ENCODE measurements at regions not wholly inside any gene's neighbourhood (a gene's known extent, or its start where the extent isn't known, plus 50 kb on each side); places are given as distances from the start of the nearest gene placed in this dataset.

DNA sequence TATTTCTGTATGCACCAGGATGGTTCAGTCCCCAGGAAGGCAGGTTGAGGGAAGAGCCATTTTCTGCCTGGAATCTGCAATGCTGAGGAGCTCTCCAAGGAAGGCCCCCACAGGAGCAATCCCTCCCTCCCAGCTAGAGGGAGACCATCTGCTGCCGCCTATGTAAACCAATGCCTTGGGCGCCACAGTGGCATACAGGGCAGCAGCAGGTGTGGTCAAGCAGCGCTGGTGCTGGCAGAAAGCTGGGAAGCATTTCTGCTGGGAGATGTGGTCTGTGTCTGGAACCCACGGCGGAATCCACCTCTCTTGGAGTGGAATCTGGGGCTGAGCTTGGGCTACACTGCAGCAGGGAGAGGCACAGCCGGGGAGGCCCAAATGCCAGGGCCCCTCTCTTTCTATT, 283.3 kb downstream of the RRAGC start:
- DNase-seq (ENCODE audit: low spot score), result no peak

DNA sequence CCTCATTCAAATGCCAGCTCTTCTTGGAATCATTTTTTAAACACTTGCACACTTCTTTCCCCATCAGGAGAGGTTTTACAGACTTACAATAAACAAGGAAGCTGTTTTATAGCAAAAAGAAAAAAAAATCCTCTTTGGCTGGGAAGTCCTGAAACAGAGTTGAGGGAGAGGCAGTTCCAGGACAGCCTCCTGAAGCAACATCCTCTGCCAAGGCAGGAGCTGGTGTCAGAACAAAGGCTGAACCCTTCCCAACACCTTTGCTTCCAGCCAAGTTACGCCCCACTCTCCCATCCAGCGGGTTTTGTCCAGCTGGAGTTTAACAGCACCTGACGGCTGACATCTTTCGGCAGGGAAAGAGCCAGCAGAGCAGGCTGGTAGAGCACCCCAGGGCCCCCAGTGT, 287.8 kb downstream of the RRAGC start:
- DNase-seq (ENCODE audit: low spot score), result no peak

DNA sequence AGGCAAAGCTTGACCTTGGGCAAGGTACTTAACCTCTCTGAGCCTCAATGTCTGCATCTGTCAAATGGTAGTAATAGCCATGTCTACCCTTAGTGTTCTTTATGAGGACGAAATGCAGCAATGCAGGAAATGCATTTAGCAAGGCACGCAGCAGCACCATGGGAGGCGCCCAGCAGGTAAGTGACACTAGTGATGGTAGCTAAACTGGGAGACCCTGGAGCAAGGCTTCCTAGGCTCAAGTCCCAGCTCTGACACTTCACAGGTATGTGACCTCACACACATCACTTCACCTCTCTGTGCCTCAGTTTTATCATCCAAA, 289.0 kb downstream of the RRAGC start:
- DNase-seq (ENCODE audit: low spot score), result no peak

DNA sequence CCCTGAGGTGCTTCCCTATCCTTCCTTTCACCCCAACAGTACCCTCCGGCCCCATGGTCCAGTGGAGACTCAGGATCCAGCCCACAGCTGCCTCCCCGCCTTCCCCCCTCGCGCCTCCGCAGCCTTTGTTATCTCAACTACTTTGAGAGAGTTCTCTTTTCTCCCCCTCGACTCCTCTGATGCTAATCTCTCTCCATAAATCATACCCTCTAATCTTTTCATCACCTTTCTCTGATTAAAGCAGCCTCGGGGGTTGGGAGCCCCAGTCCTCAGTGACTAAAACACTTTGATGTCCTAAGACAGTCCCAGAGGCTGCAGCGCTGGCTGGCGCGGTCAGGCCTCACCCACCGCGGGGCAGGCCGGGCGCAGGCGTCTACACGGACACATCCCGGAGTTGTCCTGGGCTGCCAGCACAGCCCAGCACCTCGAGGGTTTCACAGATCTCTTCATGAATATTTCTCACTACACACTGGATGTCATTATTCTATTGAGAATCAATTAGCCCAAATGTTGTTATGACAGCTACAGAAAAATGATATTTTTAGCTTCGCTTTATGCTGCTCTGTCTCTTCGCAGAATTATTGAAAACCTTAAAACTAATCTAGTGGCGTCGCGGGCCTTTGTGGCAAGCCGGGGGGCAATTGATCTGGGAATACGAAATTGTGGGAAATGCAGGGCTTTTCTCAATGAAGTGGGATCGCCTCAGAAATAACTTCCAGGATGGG, 289.5 kb downstream of the RRAGC start:
- DNase-seq (ENCODE audit: low spot score), result no peak

DNA sequence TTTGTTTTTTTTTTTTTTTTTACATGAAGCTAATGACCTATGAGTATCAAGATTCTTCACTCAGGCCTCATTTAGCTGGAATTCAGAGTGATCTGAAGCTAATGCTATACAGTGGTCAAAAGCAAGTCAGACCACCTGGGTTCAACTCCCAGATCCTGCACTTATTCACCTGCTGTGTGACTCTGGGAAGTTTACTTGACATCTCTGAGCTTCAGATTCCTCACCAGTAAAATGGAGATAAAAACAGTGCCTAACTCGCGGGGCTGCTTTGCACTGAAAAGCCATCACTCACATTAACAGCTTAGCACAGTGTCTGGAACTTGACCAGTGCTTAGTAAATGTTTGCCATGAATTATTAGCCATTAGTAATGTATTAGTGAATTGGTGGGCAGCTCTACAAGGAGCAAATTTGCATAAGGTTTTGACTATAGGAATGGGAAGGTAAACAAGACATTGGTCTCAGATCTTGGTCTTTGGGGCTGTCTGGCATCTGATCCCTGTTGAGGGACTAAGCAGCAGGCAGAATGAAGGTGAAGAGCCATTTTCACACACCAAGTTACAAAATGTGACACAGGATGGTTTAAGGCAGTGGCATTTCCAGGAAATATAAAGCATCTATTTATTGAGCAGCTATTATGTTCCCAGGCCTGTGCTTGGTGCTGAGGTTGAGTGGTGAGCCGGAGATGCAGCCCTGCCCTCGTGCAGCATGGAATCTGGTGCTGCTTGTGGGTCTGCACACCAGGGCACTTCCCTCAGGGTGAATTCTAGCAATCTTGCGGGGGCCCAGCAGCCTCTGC, 291.3 kb downstream of the RRAGC start:
- DNase-seq (ENCODE audit: low spot score), result no peak

DNA sequence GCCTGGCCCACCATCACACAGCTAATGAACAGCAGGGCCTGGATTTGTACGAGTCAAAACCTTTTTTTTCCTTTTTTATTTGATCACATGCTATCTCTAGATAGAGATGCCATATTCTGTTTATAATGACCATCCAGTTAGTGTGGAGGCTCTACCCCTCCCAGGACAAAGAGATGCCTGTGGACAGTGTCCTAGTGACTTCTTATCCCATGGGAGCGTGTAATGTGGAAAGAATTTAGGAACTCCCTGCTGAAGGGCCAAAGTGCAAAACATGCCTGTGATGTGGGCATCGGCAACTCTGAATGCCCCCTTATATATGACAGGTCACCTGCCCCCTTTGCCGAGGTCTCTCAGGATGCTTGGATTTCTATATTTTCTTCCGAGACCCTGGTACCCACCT, 292.2 kb downstream of the RRAGC start:
- no peak for DNase-seq (ENCODE audit: low spot score)

DNA sequence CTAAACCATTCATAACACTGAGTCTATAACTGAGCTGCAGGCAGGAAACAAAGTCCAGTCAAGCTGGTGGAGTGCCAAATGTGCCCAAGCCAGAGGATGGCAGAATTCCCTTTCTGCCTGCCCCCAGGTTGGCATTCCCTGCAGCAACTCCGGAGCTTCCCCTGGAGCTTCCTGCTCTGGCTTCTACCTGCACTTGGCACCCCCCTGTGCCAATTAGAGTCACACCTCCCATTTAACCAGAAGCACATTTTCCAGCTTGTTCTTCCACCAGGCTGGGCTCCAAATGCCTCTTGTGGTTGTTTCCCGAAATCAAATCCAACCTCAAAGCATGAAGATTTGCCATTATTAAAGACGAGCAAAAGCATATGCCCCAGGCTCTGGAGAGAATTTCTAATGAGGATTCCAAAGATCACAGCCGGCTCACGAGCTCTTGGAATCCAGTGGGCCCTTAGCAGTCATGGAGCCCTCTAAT, 294.5 kb downstream of the RRAGC start:
- no peak for DNase-seq (ENCODE audit: low spot score)

DNA sequence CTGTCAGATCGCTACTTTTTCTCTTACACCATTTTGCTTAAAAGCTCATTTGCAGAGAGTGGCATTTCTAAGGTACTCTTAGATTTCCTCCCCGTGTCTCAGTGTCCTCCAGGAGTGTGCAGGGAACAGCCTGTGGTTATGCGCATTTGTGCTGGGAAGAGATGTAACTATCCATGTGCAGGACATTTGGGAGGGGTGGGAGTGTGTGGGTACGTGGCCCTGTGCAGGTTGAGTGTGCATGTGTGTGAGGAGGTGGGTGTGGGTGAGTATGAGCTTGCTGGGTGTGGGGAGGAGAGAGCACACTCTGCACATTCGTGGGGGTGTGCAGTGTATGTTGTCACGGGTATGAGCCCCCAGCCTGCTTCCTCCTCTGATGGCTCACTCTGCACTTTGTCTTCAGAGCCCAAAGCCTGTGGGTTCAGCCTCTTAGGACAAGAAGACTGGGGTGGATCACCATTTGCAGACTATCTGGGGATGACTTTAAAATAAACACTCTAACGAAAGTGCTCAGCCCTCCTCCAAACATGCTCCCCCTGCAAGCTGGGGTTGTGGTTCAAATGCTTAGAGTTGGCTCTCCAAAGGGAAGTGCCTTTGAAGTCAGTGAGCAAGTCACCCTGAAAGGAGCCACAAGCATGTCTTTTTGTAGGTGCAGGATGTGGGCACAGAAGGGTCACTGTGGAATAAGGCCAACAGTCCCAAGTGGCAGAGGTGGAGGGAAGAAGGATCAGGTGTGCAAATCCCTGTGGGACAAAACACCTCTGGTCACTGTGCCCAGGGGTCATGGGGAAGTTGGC, 295.4 kb downstream of the RRAGC start:
- DNase-seq (ENCODE audit: low spot score), result no peak

DNA sequence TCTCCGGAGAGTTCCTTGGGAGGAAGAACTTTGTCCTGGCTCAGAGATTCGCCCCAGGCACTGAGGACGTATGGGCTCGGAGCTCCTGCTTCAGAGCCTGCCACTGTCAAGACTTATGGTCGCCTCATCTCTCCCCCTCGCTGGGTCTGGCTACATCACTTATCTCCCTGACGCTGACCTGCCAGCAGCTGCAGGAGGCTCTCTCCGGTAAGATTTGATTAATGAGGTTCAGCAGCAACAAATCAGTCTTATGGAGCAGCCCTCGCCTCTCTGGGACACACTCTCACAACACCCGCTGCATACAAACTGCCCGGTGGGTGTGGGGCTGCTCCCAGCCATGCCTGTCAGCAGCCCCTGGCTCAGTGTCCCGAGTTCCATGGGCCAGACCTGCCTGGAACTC, 297.8 kb downstream of the RRAGC start:
- no peak for DNase-seq (ENCODE audit: low spot score)

DNA sequence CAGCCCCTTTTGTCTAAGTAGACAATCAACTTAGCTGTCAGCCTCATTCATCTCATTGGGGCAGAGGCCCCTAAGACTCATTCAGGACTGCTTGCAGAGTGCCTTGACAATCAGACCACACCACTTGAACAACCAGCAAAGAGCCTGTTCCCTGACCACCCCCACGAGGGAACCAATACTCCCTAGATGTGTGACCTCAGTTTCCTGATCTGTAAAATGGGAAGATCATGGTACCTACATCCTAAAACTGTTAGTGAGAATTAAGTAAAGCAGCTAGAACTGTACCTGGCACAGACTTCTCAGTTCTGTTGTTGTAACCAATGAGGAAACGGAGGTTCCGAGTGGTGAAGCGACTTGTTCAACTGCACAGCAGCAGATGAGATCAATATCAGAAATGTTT, 298.5 kb downstream of the RRAGC start:
- DNase-seq (ENCODE audit: low spot score), result no peak

DNA sequence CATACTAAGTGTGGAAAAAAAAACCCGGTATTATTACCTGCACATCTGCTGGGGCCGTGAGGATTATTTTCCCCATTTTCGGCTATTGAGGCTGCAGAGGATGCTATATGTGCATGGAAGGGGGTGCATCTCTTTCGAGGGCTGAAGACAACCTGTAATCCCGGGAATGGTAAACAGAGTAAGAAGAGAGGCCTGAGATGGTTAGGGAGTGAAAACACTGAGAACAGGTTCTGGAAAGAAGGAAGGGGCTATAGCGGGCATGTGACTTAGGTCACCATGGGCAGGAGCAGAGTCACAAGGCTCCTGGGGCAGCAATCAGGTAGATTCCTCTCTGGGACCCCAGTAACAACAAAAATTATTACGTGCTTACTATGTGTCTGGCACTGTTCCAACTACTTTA, 299.1 kb downstream of the RRAGC start:
- no peak for DNase-seq (ENCODE audit: low spot score)

DNA sequence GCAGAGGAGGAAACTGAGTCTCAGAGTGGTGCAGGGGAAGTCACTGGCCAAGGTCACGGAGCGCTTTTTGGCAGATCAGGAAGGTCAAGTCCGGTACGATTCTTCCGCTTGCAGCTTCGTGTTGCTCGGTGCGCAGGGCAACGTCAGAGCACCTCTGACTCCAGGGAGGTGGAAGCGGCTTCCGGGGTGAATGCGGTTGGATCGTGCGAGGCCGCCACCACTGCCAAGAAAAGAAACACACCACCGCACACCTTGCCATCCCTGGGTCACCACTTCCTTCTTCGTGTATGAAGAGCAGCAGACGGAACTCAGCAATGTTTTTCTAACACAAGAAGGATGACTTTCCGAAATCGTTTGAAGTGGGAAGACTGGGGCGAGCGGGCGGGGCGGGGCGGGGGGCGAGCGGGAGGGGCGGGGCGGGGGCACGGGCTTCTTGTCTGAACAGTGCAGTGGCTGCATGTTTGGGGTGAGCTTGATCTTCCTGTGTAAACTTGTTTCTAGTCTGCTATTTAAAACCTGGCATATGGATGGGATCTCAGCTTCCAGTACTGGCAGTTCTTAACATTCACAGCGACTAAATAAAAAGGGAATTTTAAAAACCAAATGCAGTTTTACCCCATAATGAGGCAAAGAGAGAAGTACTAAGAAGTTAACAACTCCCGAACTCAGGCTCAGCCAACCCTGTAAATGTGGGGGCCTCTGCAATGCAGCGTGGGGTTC, 300.0 kb downstream of the RRAGC start:
- no peak for DNase-seq (ENCODE audit: low spot score)

DNA sequence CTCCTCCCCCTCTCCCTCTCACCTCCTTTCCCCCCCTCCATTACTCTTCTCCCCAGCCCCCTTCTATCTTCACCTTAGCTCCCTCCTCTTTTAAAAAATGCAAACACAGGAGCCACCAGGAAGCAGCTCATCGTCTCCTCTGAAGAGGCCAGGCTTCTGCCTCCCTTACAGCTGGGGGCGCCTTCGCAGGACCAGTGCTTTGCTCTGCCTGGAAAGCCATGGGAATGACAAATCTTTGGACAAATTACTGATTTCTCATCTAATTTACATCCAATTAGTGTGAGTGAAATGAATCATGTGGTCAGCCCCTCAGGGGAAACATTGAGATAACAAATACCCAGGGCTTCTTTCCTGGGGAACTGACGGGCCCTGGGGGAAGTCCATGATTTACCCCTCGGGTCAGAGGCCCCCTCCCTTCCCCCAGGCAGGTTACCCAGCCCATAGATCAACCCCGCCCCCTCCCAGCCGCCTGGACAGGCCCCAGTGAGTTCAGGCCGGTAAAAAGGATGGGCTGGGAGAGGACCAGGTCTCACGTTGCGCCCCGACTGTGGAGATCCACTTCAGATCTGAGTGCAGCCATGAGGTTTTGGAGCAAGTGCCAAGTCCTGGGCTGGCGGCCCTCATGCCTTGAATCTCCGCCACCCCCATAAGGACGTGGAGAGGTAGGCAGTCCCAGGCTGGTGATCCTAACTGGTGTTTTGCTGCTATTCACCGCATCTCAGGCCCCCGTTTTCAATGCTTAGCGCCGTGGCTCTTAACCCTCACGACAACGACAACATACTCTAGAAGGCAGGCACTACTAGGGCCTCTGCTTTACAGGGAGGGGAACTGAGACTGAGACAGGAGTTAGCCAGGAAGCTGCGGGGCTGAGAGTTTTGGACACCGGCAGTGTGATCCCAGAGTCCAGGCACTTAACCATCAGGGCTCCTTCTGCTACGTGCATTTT, 300.8 kb downstream of the RRAGC start:
- no peak for DNase-seq (ENCODE audit: low spot score)

DNA sequence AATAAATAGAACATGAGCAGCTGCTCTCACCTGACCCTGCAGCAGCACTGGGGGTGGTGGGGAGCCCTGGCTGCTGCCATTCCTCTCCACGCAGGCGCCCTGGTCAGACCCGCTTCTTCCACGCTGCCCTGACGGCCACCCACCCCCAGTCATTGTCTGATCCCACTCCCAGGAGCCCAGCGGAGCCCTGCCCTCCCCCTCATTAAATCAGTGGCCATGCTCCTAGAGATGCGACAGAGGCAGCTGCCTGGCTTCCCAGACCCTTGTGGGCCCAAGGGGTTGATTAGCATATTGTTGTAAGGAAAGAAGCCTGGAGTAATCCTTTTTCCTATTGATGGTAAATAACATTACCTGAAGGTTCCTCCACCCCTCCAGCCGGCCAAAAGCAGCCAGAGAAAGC, 301.5 kb downstream of the RRAGC start:
- no peak for DNase-seq (ENCODE audit: low spot score)

DNA sequence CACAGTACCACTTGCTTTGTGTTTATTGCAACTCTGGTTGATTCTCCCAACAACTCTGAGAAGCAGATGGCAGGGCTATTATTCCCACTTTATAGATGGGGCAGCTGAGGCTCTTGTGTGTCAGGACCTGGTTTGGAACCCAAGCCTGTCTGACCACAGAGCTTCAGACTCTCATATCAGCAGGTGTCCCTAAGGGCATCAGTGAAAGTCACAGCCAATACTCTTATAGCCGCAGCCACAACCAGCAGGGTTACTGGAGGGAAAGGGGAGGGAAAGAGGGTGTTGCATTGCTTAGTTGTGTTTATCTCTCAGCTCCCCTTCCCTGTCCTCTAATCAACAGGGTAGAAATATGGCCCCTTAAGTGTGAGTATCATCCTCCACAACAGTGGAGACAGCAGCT, 304.0 kb downstream of the RRAGC start:
- no peak for DNase-seq (ENCODE audit: low spot score)

DNA sequence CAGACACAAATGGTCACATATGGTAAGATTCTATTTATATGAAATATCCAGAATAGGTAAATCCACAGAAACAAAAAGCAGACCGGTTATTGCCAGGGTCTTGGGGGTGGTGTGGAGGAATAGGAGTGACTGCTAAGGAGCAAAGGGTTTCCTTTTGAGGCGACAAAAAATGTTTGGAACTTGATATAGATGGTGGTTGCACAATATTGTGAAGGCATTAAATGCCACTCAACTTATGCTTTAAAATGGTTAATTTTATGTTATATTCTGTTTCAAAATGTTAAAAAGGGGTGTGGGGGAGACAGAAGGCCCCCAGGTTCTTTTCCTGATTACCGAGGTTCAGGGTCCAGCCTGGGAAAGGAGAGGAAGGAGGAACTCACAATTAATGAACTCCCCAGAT, 304.4 kb downstream of the RRAGC start:
- DNase-seq (ENCODE audit: low spot score), result no peak

DNA sequence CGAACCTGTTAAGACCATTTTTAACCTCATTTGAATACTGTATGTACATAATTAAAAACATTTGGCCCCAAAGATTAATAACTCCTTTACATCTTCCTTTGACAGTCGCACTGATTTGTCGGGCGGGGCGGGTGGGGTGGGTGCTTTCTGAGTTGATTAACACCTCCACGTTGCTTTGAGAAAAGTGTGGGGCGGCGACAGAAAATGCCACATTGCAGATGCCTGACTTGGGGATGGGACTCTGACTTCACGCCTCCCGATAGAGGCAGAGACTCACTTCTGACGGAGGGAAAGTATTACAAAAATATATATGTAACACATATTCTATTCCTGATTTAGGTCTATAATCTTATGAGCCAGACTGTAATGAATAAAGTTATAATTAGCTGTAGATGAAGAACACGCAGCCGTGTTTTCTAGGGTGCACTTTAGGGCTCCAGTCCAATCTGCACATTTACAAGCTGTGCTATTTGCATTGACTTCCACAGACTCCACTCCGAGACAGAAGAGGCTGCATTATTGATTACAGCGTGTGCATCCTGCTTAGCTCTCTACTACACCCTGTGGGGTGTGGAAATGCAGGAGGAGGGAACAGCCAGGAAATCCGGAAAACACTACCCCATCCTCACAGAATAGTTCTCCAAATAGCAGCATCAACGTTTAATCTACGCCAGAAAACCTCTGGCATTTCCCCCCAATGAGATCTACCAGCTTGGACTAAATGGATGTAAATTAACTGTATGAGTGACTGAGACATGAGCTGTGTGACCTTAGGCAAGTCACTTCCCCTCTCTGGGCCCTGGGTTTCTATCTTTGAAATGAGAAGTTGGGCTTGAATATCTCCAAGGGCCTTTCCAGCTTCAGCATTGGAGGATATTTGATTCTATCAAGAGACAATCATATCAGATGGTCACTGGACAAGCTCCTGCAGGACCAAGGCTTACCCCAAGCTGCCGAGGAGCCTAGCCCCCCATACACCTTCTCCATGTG, 308.0 kb downstream of the RRAGC start:
- no peak for DNase-seq (ENCODE audit: low spot score)

DNA sequence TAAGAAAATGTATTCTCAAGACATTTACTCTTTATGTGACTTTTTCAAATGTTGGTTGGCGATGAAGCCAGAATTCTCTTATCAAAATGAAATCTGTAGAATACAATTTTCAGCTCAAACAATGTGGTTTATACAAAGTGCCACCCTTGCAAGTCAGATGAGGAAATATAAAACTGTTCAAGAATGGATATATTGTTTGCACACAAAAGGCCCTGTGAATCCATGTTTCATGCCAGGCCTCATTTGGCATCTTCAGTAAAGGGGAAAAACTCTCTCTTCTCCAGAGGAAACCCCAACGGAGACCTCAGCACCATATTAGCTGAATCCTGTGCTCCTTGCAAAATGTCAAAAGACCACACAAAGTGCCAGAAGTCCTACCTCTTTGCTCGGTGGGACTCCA, 310.4 kb downstream of the RRAGC start:
- DNase-seq (ENCODE audit: low spot score), result no peak

DNA sequence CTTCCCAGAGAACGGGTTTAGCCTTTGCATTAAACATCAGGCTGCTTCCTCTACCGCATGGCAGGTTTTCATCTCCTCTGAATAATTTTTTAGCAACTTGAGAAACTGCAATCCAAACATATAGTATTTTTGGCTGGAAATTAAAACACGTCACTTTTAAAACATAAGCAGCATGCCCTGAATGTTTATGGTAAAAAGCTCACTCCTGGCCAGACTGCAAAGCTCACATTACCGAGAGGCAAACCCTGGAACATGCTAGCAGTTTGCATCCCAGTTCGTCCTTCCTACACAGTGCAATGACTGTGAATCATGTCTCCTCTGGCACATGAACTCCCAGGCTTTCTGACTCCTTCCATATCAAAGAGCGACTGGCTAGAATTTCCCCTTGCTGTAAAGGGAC, 312.3 kb downstream of the RRAGC start:
- no peak for DNase-seq (ENCODE audit: low spot score)

DNA sequence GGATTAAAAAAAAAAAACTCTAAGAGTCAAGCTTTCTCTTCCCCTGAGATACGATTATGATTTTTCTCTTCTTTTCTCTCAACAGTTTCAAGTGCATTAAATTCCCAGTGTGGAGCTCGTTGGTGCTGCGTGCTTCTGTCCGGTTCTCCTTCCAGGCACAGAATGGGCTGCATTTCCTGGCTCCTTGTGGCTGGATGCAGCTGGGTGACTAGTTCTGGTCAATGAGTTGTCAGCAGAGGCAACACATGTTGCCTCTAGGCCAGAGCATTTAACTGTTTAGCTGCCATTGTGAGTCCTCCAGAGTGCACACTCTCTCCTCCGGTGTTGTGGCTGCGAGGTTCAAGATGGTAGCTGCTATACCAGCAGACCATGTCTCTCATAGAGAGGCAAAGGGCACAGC, 312.9 kb downstream of the RRAGC start:
- DNase-seq (ENCODE audit: low spot score), result no peak
